Osteocyte (in vitro differentiated cells): ENCODE measurements at regions not wholly inside any gene's neighbourhood (a gene's known extent, or its start where the extent isn't known, plus 50 kb on each side); places are given as distances from the start of the nearest gene placed in this dataset.
"Not testable (repeated sequence)": the region's sequence is repeated elsewhere in the genome, so short reads cannot be mapped to it uniquely, and the experiment has no call there.

ENCODE experiments used
- DNase-seq: peaks from one replicate; pipeline ENCODE4 v3.0.0; 2021; ENCODE audit warnings: mixed read lengths; ENCODE audit not compliant: unreplicated experiment; ENCODE audit errors: extremely low spot score
- H3K27ac Mint-ChIP-seq: one replicate; pipeline ENCODE4 v1.8.0; 2021; ENCODE audit warnings: mild to moderate bottlenecking, mixed read lengths; ENCODE audit not compliant: unreplicated experiment
- H3K27me3 Mint-ChIP-seq: one replicate; pipeline ENCODE4 v1.8.0; 2021; ENCODE audit warnings: mixed read lengths; ENCODE audit not compliant: unreplicated experiment
- H3K36me3 Mint-ChIP-seq: one replicate; pipeline ENCODE4 v1.8.0; 2021; ENCODE audit warnings: mixed read lengths; ENCODE audit not compliant: unreplicated experiment
- H3K4me1 Mint-ChIP-seq: one replicate; pipeline ENCODE4 v1.8.0; 2021; ENCODE audit warnings: mixed read lengths; ENCODE audit not compliant: unreplicated experiment
- H3K4me3 Mint-ChIP-seq: one replicate; pipeline ENCODE4 v1.8.0; 2021; ENCODE audit warnings: mild to moderate bottlenecking, moderate library complexity, mixed read lengths; ENCODE audit not compliant: unreplicated experiment
- H3K9me3 Mint-ChIP-seq: one replicate; pipeline ENCODE4 v1.8.0; 2021; ENCODE audit warnings: mixed read lengths; ENCODE audit not compliant: unreplicated experiment
- TF ChIP-seq, protein P1 (sequence below): fragments of 200-600 bp; sonication (generic); IDR thresholded peaks from 2 replicates; pipeline ENCODE4 v1.5.0; 2021; ENCODE audit warnings: antibody characterized with exemption, mild to moderate bottlenecking, moderate library complexity

DNA sequence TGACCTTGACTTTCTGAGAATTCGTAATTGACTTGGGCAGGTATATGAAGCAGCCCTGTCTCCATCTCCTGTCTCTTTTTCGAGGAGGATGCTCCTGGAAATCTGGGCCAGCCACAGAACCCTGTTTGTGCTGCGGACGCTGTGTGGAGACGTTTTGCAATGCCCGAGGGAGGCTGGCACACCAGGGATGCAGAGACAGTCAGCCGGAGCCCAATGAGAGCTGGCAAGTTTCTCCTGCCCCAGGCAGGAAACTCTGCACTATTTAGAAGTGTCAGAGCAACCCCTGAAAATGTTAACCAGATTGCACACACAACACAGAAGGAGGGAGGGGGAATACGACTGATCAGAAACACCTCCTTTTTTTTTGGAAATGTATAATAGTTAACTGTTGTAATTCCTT is 103.2 kb upstream of the DYRK2 start:
- no peak overlapping the region for H3K4me3 Mint-ChIP-seq

DNA sequence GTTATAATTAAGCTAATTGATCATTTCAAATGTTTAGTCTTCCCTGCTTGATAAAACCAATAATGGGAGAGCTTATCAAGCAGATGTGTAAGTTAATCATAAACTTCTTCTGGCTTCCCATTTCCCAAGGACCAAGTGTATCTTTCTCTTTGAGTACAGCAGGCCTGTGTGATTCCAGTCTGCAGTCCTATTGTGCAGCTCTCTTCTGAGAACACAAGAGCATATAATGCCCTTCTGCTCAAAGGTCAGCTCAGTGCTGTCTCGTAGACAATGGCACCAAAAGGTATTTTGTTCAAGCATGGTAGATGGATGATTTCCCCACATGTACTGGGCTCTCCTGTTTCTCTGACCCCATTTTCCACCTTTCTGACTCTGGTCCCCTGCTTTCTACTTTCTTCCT is 101.8 kb upstream of the DYRK2 start:
- H3K27me3 Mint-ChIP-seq: no peaks in the 10 kb centered on the region
- TF ChIP-seq, protein P1, sequence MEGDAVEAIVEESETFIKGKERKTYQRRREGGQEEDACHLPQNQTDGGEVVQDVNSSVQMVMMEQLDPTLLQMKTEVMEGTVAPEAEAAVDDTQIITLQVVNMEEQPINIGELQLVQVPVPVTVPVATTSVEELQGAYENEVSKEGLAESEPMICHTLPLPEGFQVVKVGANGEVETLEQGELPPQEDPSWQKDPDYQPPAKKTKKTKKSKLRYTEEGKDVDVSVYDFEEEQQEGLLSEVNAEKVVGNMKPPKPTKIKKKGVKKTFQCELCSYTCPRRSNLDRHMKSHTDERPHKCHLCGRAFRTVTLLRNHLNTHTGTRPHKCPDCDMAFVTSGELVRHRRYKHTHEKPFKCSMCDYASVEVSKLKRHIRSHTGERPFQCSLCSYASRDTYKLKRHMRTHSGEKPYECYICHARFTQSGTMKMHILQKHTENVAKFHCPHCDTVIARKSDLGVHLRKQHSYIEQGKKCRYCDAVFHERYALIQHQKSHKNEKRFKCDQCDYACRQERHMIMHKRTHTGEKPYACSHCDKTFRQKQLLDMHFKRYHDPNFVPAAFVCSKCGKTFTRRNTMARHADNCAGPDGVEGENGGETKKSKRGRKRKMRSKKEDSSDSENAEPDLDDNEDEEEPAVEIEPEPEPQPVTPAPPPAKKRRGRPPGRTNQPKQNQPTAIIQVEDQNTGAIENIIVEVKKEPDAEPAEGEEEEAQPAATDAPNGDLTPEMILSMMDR: no peak
- peaks cover 10% of the 10 kb centered on the region for H3K9me3 Mint-ChIP-seq
- H3K4me1 Mint-ChIP-seq: peaks cover 14% of the 10 kb centered on the region
- no peak for DNase-seq
- H3K4me3 Mint-ChIP-seq: no peak overlapping the region
- H3K36me3 Mint-ChIP-seq: no peaks in the 10 kb centered on the region
- no peak overlapping the region for H3K27ac Mint-ChIP-seq

More for the DNA sequence above, 103.2 kb upstream of the DYRK2 start:
- no peaks in the 10 kb centered on the region for H3K27me3 Mint-ChIP-seq
- no peak for DNase-seq
- peaks cover 14% of the 10 kb centered on the region for H3K4me1 Mint-ChIP-seq
- H3K9me3 Mint-ChIP-seq: no peaks in the 10 kb centered on the region
- no peaks in the 10 kb centered on the region for H3K36me3 Mint-ChIP-seq
- TF ChIP-seq, protein P1: no peak
- no peak overlapping the region for H3K27ac Mint-ChIP-seq

DNA sequence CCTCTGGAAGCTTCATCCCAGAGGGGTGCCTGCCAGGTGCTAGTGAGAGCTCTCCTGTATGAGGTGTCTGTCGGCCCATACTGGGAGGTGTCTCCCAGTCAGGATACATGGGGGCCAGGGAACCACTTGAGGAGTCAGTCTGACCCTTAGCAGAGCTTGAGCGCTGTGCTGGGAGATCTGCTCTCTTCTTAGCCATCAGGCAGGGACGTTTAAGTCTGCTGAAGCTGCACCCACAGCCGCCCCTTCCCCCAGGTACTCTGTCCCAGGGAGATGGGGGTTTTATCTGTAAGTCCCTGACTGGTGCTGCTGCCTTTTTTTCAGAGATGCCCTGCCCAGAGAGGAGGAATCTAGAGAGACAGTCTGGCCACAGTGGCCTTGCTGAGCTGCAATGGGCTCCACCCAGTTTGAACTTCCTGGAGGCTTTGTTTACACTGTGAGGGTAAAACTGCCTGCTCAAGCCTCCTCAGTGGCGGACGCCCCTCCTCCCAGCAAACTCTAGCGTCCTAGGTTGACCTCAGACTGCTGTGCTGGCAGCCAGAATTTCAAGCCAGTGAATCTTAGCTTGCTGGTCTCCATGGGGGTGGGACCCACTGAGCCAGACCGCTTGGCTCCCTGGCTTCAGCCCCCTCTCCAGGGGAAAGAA is 93.3 kb upstream of the DYRK2 start:
- not testable (repeated sequence) for H3K4me3 Mint-ChIP-seq, H3K27me3 Mint-ChIP-seq, H3K36me3 Mint-ChIP-seq, DNase-seq, H3K27ac Mint-ChIP-seq, H3K4me1 Mint-ChIP-seq
- peaks cover 10% of the 10 kb centered on the region for H3K9me3 Mint-ChIP-seq

DNA sequence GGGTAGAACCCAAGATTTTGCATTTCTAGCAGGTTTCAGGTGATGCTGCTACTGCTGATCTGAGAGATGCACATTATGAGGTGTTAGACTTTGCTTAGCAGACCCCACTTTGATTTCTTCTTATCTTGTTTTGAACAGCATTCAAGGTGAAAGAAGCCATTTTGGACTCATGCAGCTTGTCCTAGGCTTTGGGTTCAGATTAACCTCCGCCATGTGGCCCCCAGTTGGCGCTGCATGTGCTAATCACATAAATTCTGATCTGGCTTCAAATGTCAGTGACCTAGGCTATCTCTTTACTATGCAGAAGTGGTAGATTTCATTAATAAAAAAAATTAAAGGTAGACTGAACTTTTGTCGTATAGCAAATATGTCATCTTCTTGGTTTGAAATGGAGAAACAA is 89.8 kb upstream of the DYRK2 start:
- H3K27ac Mint-ChIP-seq: no peak overlapping the region

DNA sequence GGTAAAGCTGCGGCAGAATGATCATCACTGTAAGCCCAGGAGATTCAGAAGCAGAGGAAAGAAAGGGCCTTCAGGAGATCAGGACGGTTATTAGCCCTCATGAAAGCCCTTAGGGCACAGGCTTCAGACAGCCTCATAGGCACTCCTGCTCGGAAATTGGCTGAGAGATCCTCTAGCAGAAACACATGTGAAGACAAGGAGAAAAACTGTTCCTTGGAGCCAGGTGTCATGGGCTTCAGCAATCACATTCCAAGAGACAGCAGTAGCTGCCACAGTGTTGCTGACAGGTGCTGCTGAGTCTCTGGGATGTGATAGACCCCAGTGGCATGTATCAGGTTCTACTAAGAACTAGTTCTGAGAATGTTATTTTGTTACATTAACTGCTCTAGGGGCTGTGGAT is 88.8 kb upstream of the DYRK2 start:
- Mint-ChIP-seq H3K4me1 (peaks cover 8% of the 10 kb centered on the region), H3K27me3 (no peaks in the 10 kb centered on the region), H3K36me3 (peaks cover 6% of the 10 kb centered on the region), H3K9me3 (peaks cover 13% of the 10 kb centered on the region), H3K27ac (no peak overlapping the region), H3K4me3 (no peak overlapping the region)
- DNase-seq: no peak
- TF ChIP-seq, protein P1: no peak

More for the DNA sequence above, 89.8 kb upstream of the DYRK2 start:
- peaks cover 12% of the 10 kb centered on the region for H3K9me3 Mint-ChIP-seq
- TF ChIP-seq, protein P1: no peak
- no peak overlapping the region for H3K4me3 Mint-ChIP-seq
- DNase-seq: no peak
- H3K27me3 Mint-ChIP-seq: no peaks in the 10 kb centered on the region
- H3K4me1 Mint-ChIP-seq: peaks cover 9% of the 10 kb centered on the region
- H3K36me3 Mint-ChIP-seq: peaks cover 6% of the 10 kb centered on the region
